ENCODE measurements at regions not wholly inside any gene's neighbourhood (a gene's known extent, or its start where the extent isn't known, plus 50 kb on each side); places are given as distances from the start of the nearest gene placed in this dataset.

DNA sequence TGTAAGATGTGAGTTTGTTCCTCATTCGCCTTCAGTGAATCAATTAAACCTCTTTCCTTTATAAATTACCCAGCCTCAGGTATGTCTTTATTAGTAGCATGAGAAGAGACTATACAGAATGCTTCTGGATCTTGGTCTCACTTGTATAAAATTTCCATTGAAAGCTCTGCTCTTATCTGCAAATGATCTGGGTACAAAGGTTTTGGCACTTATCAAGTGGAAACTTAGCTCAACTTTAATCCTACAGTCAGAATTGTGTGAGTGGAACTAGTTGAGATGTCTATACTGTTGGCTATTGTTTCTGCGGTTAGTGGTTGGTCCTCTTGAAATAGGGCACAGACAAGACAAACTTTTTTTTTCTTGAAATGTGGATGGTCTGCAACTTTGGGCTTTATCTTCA, 71.2 kb upstream of the CHORDC1 start:
- no peak for TF ChIP-seq POLR2A (IDR thresholded peaks at IDR 0.05)
- TF ChIP-seq, protein P1, sequence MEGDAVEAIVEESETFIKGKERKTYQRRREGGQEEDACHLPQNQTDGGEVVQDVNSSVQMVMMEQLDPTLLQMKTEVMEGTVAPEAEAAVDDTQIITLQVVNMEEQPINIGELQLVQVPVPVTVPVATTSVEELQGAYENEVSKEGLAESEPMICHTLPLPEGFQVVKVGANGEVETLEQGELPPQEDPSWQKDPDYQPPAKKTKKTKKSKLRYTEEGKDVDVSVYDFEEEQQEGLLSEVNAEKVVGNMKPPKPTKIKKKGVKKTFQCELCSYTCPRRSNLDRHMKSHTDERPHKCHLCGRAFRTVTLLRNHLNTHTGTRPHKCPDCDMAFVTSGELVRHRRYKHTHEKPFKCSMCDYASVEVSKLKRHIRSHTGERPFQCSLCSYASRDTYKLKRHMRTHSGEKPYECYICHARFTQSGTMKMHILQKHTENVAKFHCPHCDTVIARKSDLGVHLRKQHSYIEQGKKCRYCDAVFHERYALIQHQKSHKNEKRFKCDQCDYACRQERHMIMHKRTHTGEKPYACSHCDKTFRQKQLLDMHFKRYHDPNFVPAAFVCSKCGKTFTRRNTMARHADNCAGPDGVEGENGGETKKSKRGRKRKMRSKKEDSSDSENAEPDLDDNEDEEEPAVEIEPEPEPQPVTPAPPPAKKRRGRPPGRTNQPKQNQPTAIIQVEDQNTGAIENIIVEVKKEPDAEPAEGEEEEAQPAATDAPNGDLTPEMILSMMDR (IDR thresholded peaks at IDR 0.05): no peak

Measured in body of pancreas (tissue), 4 donors.